Glutamatergic neuron (in vitro differentiated cells): ENCODE measurements at regions not wholly inside any gene's neighbourhood (a gene's known extent, or its start where the extent isn't known, plus 50 kb on each side); places are given as distances from the start of the nearest gene placed in this dataset.

ENCODE experiments used
- DNase-seq: peaks from one replicate; pipeline ENCODE4 v3.0.0; 2022
- H3K27ac Mint-ChIP-seq: one replicate; pipeline ENCODE4 v1.8.0; 2020; ENCODE audit warnings: mild to moderate bottlenecking, mixed read lengths, inconsistent platforms; ENCODE audit not compliant: unreplicated experiment
- H3K27me3 Mint-ChIP-seq: one replicate; pipeline ENCODE4 v1.8.0; 2020; ENCODE audit warnings: mild to moderate bottlenecking, moderate library complexity, mixed read lengths, inconsistent platforms; ENCODE audit not compliant: unreplicated experiment
- H3K36me3 Mint-ChIP-seq: one replicate; pipeline ENCODE4 v1.8.0; 2020; ENCODE audit warnings: mild to moderate bottlenecking, mixed read lengths, inconsistent platforms; ENCODE audit not compliant: unreplicated experiment
- H3K4me1 Mint-ChIP-seq: one replicate; pipeline ENCODE4 v1.8.0; 2020; ENCODE audit warnings: mild to moderate bottlenecking, low read depth, mixed read lengths, inconsistent platforms; ENCODE audit not compliant: unreplicated experiment
- H3K4me3 Mint-ChIP-seq: one replicate; pipeline ENCODE4 v1.8.0; 2020; ENCODE audit warnings: mild to moderate bottlenecking, mixed read lengths, inconsistent platforms; ENCODE audit not compliant: unreplicated experiment
- H3K9me3 Mint-ChIP-seq: one replicate; pipeline ENCODE4 v1.8.0; 2020; ENCODE audit warnings: mild to moderate bottlenecking, moderate library complexity, mixed read lengths, inconsistent platforms; ENCODE audit not compliant: unreplicated experiment
- CTCF ChIP-seq: fragments of 200-600 bp; sonication (generic); IDR thresholded peaks from one replicate; pipeline ENCODE4 v1.5.0; 2021; ENCODE audit not compliant: partially characterized antibody, unreplicated experiment

GRCh38 chr16:35450648-35451047 is 1991.2 kb downstream of the TP53TG3F start:
- Mint-ChIP-seq H3K4me1 (no peaks in the 10 kb centered on the region), H3K9me3 (peaks cover 32% of the 10 kb centered on the region), H3K27ac (no peak overlapping the region), H3K4me3 (no peak overlapping the region), H3K36me3 (peaks cover 8% of the 10 kb centered on the region), H3K27me3 (peaks cover 6% of the 10 kb centered on the region)
- no peak for DNase-seq
- TF ChIP-seq CTCF: no peak

GRCh38 chr16:35452471-35452870 is 1993.1 kb downstream of the TP53TG3F start:
- TF ChIP-seq CTCF: no peak
- peaks cover 9% of the 10 kb centered on the region for H3K27me3 Mint-ChIP-seq
- peaks cover 8% of the 10 kb centered on the region for H3K36me3 Mint-ChIP-seq
- no peak for DNase-seq
- H3K9me3 Mint-ChIP-seq: peaks cover 35% of the 10 kb centered on the region
- no peak overlapping the region for H3K27ac Mint-ChIP-seq
- H3K4me3 Mint-ChIP-seq: no peak overlapping the region
- no peaks in the 10 kb centered on the region for H3K4me1 Mint-ChIP-seq

- no peak overlapping the region for H3K27ac Mint-ChIP-seq
- H3K4me1 Mint-ChIP-seq: no peaks in the 10 kb centered on the region
- no peak for TF ChIP-seq CTCF
- no peak for DNase-seq
- no peaks in the 10 kb centered on the region for H3K27me3 Mint-ChIP-seq
- peaks cover 5% of the 10 kb centered on the region for H3K36me3 Mint-ChIP-seq
- H3K9me3 Mint-ChIP-seq: peaks cover 15% of the 10 kb centered on the region
- no peak overlapping the region for H3K4me3 Mint-ChIP-seq
These were observed 2003.9 kb downstream of the TP53TG3F start for GRCh38 chr16:35463358-35463757.

- peaks cover 7% of the 10 kb centered on the region for H3K9me3 Mint-ChIP-seq
- DNase-seq: no peak
- H3K27me3 Mint-ChIP-seq: no peaks in the 10 kb centered on the region
- H3K27ac Mint-ChIP-seq: no peak overlapping the region
- TF ChIP-seq CTCF: no peak
- H3K4me1 Mint-ChIP-seq: no peaks in the 10 kb centered on the region
- H3K4me3 Mint-ChIP-seq: no peak overlapping the region
- H3K36me3 Mint-ChIP-seq: no peaks in the 10 kb centered on the region
These were observed 2020.9 kb downstream of the TP53TG3F start for GRCh38 chr16:35480361-35480760.

GRCh38 chr16:35480988-35481387 is 2021.6 kb downstream of the TP53TG3F start:
- H3K27me3 Mint-ChIP-seq: no peaks in the 10 kb centered on the region
- no peak for DNase-seq
- H3K4me1 Mint-ChIP-seq: no peaks in the 10 kb centered on the region
- TF ChIP-seq CTCF: no peak
- H3K4me3 Mint-ChIP-seq: no peak overlapping the region
- no peaks in the 10 kb centered on the region for H3K36me3 Mint-ChIP-seq
- no peak overlapping the region for H3K27ac Mint-ChIP-seq
- peaks cover 7% of the 10 kb centered on the region for H3K9me3 Mint-ChIP-seq
